Ectodermal cell (in vitro differentiated cells): ENCODE measurements at regions not wholly inside any gene's neighbourhood (a gene's known extent, or its start where the extent isn't known, plus 50 kb on each side); places are given as distances from the start of the nearest gene placed in this dataset.

Experiments used
- H3K27ac ChIP-seq: 2 replicates; pipeline ENCODE4 v1.7.0; 2013; ENCODE audit warnings: mild to moderate bottlenecking, low read depth, low read length; ENCODE audit not compliant: insufficient read depth, poor library complexity, severe bottlenecking
- H3K27me3 ChIP-seq: 2 replicates; pipeline ENCODE4 v1.7.0; 2013; ENCODE audit warnings: mild to moderate bottlenecking, low read length; ENCODE audit not compliant: insufficient read depth, control insufficient read depth, poor library complexity, severe bottlenecking
- H3K36me3 ChIP-seq: one replicate; pipeline ENCODE4 v1.7.0; 2013; ENCODE audit warnings: low read length; ENCODE audit not compliant: control insufficient read depth, insufficient read depth
- H3K4me1 ChIP-seq: one replicate; pipeline ENCODE4 v1.7.0; 2013; ENCODE audit warnings: low read length; ENCODE audit not compliant: control insufficient read depth, insufficient read depth
- H3K4me3 ChIP-seq: 2 replicates; pipeline ENCODE4 v1.7.0; 2013; ENCODE audit warnings: low read depth, low read length, control low read depth; ENCODE audit not compliant: insufficient read depth
- H3K9me3 ChIP-seq: 2 replicates; pipeline ENCODE4 v1.7.0; 2013; ENCODE audit warnings: mild to moderate bottlenecking, low read length, moderate library complexity; ENCODE audit not compliant: control insufficient read depth
- WGBS, 2 experiments: methylation state at CpG; one replicate each; pipeline ENCODE4 v1.1.7; 2013; ENCODE audit warnings: missing lambda C conversion rate in 2 of 2; 5-methylcytosine and 5-hydroxymethylcytosine counted together

DNA sequence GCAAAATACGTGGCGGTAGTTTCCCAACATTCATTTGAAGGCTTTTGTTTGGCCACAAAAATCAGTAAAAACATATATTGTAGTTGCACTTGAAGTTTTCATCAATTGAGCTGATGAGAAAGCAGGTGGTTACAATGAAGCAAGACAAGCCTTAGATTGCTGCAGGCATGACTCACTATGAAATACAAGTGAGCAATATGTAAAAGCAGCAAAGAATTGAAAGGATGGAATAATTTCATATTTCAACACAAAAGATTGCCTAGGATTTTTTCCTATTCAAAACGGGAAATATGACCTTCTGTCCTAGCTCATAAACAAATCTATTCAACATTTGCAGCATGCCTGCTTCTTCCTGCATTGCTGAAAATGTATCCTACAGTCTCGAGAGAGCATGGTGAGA is 190.9 kb upstream of the BANK1 start:
- no peak overlapping the region for H3K27ac ChIP-seq
- no peak overlapping the region for H3K4me3 ChIP-seq
- H3K27me3 ChIP-seq: no peaks in the 10 kb centered on the region
- no peaks in the 10 kb centered on the region for H3K9me3 ChIP-seq
- WGBS, 2 experiments: 63 to 90% methylated on average over 2 to 4 of the region's 4 CpGs
- no peaks in the 10 kb centered on the region for H3K4me1 ChIP-seq
- H3K36me3 ChIP-seq: no peaks in the 10 kb centered on the region

DNA sequence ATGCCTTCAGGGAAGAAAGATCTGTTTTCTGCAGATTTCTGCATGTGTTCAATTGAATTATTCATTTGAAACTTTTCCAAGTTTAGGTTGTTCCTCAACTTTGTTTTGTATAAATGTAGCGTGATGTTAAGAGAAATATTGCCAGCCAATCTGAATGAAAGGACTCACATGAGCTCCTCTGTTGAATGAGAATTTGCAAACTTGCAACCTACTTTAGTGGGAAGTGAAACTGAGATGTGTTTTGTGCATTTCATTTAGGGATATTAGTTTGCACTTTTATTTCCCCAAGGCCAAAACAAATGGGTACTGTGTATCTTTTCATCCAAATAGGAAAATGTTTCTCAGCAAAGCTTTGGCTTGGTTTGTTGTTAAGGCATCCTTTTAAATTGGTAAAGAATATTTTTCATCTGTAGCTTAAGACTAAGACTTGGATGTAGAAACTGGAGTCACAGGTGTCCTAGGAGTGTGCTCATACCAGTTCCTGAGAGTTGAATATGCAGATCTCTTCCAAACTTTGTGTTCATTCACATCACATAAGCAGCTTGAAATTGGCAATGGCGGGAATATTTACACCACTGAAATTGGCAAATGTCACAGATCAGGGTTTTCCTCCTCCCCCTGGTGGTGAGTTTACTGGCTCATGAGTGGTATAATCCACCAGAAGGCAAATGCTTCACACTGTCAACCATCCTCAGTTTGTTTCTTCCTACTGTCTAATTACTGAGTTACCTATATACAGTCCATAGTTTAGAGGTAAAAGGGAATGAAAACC is 193.6 kb upstream of the BANK1 start:
- Histone ChIP-seq H3K4me3 (no peak overlapping the region), H3K27ac (no peak overlapping the region), H3K9me3 (no peaks in the 10 kb centered on the region), H3K27me3 (no peaks in the 10 kb centered on the region), H3K36me3 (no peaks in the 10 kb centered on the region), H3K4me1 (no peaks in the 10 kb centered on the region)
- 81 to 82% methylated on average over 2 of the region's 2 CpGs for WGBS, 2 experiments

DNA sequence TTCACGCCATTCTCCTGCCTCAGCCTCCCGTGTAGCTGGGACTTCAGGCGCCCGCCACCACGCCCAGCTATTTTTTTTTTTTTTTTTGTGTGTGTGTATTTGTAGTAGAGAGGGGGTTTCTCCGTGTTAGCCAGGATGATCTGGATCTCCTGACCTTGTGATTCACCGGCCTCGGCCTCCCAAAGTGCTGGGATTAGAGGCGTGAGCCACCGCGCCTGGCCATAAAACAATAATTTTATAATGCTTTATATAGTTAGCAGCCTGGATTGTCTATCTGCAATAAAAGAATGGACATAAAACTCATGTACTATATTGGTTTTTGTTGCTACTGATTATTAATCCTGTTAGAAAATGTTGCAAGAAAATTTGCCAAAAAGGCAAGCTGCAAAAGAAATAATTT is 195.9 kb upstream of the BANK1 start:
- Histone ChIP-seq H3K27ac (no peak overlapping the region), H3K36me3 (no peaks in the 10 kb centered on the region), H3K4me1 (no peaks in the 10 kb centered on the region), H3K27me3 (no peaks in the 10 kb centered on the region), H3K9me3 (no peaks in the 10 kb centered on the region), H3K4me3 (no peak overlapping the region)
- WGBS, 2 experiments: 89 to 95% methylated on average over 6 to 11 of the region's 11 CpGs

DNA sequence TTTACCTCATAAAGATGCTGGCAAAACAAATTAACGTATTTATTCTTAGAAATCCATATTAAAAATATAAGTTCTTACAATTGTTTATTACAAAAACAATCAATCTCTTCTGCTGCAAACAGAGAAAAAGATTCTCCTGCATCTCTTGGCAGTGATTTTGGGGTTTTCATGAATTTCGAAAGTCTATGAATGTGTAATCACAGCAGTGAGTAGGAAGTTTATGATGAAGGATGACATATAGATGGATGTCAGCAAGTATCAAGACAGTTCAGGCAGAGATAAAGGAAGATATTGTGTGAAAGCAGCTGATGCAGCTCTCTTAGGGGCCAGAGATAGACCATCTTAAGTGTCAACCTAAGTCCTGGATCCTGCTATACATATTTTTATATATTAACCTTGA is 196.9 kb upstream of the BANK1 start:
- 94% methylated on average over 1 of the region's 2 CpGs for WGBS, 2 experiments
- Histone ChIP-seq H3K9me3 (no peaks in the 10 kb centered on the region), H3K27me3 (no peaks in the 10 kb centered on the region), H3K4me3 (no peak overlapping the region), H3K27ac (no peak overlapping the region), H3K4me1 (no peaks in the 10 kb centered on the region), H3K36me3 (no peaks in the 10 kb centered on the region)

DNA sequence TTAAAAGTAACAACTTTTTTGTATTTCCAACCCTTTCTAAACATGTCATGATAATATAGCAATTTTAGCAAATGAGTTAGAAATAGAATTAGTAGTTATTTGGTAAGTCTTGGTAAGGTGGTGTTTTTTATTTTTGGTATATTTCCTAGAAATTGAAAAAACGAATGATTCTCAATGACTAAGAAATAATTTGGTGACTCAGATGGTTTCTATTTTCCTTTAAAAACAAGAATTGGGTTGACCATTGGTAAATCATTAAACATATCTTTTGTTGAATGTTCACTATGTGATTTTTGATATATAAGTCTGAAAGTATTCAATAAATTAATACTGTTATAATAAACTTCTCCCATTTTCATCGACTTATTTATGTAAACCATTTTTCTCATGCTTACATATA is 206.2 kb upstream of the BANK1 start:
- Histone ChIP-seq H3K27me3 (no peaks in the 10 kb centered on the region), H3K36me3 (no peaks in the 10 kb centered on the region), H3K4me3 (no peak overlapping the region), H3K9me3 (no peaks in the 10 kb centered on the region), H3K4me1 (no peaks in the 10 kb centered on the region), H3K27ac (no peak overlapping the region)
- WGBS, 2 experiments: 85 to 100% methylated on average over 1 of the region's 2 CpGs

DNA sequence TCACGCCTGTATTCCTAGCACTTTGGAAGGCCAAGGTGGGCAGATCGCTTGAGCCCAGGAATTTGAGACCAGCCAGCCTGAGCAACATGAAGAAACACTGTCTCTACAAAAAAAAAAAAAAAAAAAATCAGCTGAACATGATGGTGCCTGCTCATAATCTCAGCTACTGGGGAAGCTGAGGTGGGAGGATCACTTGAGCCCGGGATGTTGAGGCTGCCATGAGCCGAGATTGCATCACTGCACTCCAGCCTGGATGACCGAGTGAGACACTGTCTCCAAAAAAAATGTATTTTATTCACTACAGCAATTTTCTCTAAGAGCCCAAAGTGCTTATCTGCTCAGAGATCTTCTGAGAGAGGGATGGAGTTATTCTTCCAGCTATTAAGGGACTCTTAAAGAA is 215.8 kb upstream of the PPP3CA start:
- Histone ChIP-seq H3K4me1 (no peaks in the 10 kb centered on the region), H3K27ac (no peak overlapping the region), H3K9me3 (no peaks in the 10 kb centered on the region), H3K36me3 (no peaks in the 10 kb centered on the region), H3K4me3 (no peak overlapping the region), H3K27me3 (no peaks in the 10 kb centered on the region)
- 94 to 95% methylated on average over 5 of the region's 5 CpGs for WGBS, 2 experiments

DNA sequence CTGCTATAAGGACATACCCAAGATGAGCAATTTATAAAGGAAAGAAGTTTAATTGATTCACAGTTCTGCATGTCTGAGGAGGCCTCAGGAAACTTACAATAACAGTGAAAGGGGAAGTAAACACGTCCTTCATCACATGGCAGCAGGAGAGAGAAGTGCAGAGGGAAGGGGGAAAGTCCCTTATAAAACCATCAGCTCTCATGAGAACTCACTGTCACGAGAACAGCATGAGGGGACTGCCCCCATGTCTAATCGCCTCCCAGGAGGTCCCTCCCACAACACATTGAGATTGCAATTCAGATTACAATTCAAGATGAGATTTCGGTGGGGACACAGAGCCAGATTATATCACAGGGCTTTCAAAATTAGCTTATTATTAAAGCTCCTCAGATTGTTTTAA is 209.5 kb upstream of the PPP3CA start:
- 86 to 88% methylated on average over 4 of the region's 4 CpGs for WGBS, 2 experiments
- Histone ChIP-seq H3K27ac (no peak overlapping the region), H3K36me3 (no peaks in the 10 kb centered on the region), H3K9me3 (no peaks in the 10 kb centered on the region), H3K4me1 (no peaks in the 10 kb centered on the region), H3K27me3 (no peaks in the 10 kb centered on the region), H3K4me3 (no peak overlapping the region)

DNA sequence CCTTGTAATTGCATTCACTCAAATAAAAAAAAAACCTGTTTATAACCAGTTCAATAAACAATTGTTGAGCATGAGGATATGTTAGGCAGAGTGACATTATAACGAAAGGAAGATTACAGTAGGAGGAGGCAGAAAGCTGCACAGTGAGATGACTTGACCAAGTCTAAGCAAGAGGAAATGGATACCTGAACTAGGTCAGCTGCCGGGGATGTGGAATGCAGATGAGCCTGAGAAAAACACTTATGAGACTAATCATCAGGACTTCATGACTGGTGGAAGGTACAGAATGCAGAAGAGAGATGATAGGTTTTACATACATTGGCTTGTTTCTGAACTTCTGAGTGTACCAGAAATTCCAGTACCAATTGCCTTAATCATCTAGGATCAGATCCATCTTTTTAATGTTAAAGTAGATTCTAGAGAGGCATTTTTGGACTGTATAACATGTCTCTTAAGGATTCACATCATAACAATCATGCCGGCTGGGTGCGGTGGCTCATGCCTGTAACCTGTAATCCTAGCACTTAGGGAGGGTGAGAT is 208.1 kb upstream of the PPP3CA start:
- H3K27ac ChIP-seq: no peak overlapping the region
- H3K27me3 ChIP-seq: no peaks in the 10 kb centered on the region
- H3K9me3 ChIP-seq: no peaks in the 10 kb centered on the region
- H3K4me1 ChIP-seq: no peaks in the 10 kb centered on the region
- WGBS, 2 experiments: 68 to 87% methylated on average over 3 to 4 of the region's 4 CpGs
- H3K4me3 ChIP-seq: no peak overlapping the region
- H3K36me3 ChIP-seq: no peaks in the 10 kb centered on the region

DNA sequence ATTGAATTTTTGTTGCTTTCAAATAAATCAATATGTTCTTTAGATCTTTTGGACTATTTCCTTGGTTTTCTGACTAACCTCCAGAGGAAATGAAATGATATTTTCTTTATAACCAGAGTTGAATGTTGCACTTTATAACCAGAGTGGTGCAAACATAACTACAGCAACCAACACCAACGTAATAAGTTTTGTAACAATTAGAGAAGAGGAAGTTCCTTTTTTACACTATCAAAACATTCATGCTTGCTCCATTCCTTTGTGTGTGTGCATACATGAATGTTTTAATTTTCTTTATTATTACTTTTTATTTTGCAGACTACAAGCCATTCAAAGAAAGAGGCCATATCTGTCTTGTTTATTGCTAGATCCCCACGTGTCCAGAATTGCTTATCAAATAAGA is 193.0 kb upstream of the PPP3CA start:
- H3K27ac ChIP-seq: no peak overlapping the region
- no peaks in the 10 kb centered on the region for H3K36me3 ChIP-seq
- WGBS, 2 experiments: 81 to 86% methylated on average over 1 of the region's 2 CpGs
- no peaks in the 10 kb centered on the region for H3K9me3 ChIP-seq
- H3K4me1 ChIP-seq: no peaks in the 10 kb centered on the region
- H3K27me3 ChIP-seq: no peaks in the 10 kb centered on the region
- no peak overlapping the region for H3K4me3 ChIP-seq

DNA sequence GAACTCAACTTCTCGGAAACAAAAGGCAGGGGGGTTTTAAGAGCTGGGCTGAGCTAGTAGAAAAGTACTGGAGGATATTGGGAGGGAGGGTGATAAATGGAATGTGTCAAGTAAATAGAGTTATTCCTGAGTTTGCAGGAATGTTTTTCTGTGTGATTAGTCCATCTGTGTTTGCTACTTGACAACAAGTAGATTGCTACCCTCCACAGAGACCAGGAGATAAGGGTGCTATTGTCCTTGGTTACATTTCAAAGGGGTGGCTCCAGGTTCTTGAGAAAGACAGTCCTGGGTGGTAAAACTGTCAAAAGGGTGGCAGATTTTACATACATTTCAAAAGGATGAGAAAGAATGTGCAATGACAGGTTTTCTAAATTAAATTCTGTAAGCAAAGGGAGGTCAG is 181.2 kb upstream of the PPP3CA start:
- no peaks in the 10 kb centered on the region for H3K27me3 ChIP-seq
- H3K4me1 ChIP-seq: no peaks in the 10 kb centered on the region
- H3K27ac ChIP-seq: no peak overlapping the region
- WGBS, 2 experiments: 93 to 97% methylated on average over 1 of the region's 1 CpG
- no peak overlapping the region for H3K4me3 ChIP-seq
- no peaks in the 10 kb centered on the region for H3K9me3 ChIP-seq
- no peaks in the 10 kb centered on the region for H3K36me3 ChIP-seq
